Upper lobe of right lung (tissue), 1 donor: ENCODE measurements at regions not wholly inside any gene's neighbourhood (a gene's known extent, or its start where the extent isn't known, plus 50 kb on each side); places are given as distances from the start of the nearest gene placed in this dataset.

Source experiments
- ATAC-seq: fragments of 200-7000 bp; cut with Tn5 transposase; one replicate; pipeline ENCODE4 v1.9.1; 2020; ENCODE audit warnings: mild to moderate bottlenecking, moderate library complexity
- DNase-seq: peaks from one replicate; pipeline ENCODE4 v3.0.0-alpha.2; 2020
- H3K27ac ChIP-seq: fragments of 200-600 bp; one replicate; pipeline ENCODE4 v1.8.0; 2022
- H3K27me3 ChIP-seq: fragments of 200-600 bp; one replicate; pipeline ENCODE4 v1.8.0; 2022; ENCODE audit warnings: mild to moderate bottlenecking
- H3K36me3 ChIP-seq: fragments of 200-600 bp; one replicate; pipeline ENCODE4 v1.8.0; 2022
- H3K4me1 ChIP-seq: fragments of 200-600 bp; one replicate; pipeline ENCODE4 v1.8.0; 2022
- H3K4me3 ChIP-seq: fragments of 200-600 bp; one replicate; pipeline ENCODE4 v1.8.0; 2022; ENCODE audit warnings: mild to moderate bottlenecking
- H3K9me3 ChIP-seq: fragments of 200-600 bp; one replicate; pipeline ENCODE4 v1.8.0; 2022
- intact Hi-C: fragments of 100-400 bp; cut with DNase I; formaldehyde crosslinking; loops from one replicate; pipeline ENCODE4 v1.11.0; 2022
- TF ChIP-seq, protein P1 (sequence below): fragments of 200-600 bp; IDR thresholded peaks from one replicate; pipeline ENCODE4 v1.8.0; 2022; ENCODE audit warnings: antibody characterized with exemption
- donor health status: DM: no; HTN: yes; CAD: no; lungs with severe emphysema.

DNA sequence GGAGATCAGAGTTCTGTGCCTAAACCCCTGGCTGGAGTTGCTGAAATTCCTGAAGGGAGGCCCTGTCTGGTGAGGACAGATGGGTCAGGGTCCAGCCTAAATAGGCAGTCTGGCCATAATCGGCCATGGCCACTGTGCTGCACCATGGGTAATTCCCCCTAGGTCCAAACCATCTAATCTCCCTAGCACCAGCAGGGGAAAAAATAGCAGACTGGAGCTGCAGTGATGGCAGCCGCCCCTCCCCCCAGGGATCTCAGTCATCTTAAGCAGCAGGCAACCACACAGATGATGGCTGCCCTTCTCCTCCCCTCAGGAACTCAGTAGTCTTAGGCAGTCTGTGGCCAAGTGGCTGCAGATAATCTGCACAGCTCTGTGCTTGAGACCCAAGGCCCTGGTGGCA, 68.4 kb upstream of the CD96 start:
- Histone ChIP-seq H3K9me3 (no peaks in the 10 kb centered on the region), H3K4me1 (no peaks in the 10 kb centered on the region), H3K27me3 (no peaks in the 10 kb centered on the region), H3K27ac (no peak overlapping the region), H3K36me3 (no peaks in the 10 kb centered on the region), H3K4me3 (no peak overlapping the region)
- DNase-seq (no peak), ATAC-seq (no peak)
- intact Hi-C loops: no loop called here
- TF ChIP-seq, protein P1, sequence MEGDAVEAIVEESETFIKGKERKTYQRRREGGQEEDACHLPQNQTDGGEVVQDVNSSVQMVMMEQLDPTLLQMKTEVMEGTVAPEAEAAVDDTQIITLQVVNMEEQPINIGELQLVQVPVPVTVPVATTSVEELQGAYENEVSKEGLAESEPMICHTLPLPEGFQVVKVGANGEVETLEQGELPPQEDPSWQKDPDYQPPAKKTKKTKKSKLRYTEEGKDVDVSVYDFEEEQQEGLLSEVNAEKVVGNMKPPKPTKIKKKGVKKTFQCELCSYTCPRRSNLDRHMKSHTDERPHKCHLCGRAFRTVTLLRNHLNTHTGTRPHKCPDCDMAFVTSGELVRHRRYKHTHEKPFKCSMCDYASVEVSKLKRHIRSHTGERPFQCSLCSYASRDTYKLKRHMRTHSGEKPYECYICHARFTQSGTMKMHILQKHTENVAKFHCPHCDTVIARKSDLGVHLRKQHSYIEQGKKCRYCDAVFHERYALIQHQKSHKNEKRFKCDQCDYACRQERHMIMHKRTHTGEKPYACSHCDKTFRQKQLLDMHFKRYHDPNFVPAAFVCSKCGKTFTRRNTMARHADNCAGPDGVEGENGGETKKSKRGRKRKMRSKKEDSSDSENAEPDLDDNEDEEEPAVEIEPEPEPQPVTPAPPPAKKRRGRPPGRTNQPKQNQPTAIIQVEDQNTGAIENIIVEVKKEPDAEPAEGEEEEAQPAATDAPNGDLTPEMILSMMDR: no peak

DNA sequence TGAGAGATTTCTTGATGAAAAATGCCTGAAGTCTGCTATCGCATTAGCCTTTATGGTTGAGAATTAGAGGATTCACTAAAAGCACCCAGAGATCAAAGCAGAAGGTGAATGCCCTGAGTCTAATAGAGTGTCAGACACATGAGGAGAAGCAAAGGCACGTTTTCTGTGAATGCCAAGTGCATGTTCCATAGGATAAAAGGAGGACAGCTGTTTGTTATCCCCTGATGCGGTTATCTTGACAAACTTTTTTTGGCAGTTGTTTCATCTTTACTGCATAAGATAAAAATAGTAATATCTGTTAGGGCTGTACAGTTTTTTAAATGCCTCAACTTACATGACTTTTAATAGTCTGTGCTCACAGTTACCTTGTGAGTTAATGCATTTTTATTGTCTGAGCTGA, 65.3 kb upstream of the CD96 start:
- intact Hi-C loops: no loop called here
- Histone ChIP-seq H3K36me3 (no peaks in the 10 kb centered on the region), H3K27ac (no peak overlapping the region), H3K9me3 (no peaks in the 10 kb centered on the region), H3K4me1 (no peaks in the 10 kb centered on the region), H3K4me3 (no peak overlapping the region), H3K27me3 (no peaks in the 10 kb centered on the region)
- no peak for DNase-seq
- TF ChIP-seq, protein P1: no peak
- ATAC-seq: no peak

GRCh38 chr3:111480091-111480490, 61.9 kb upstream of the CD96 start:
- Histone ChIP-seq H3K27ac (no peak overlapping the region), H3K4me1 (no peaks in the 10 kb centered on the region), H3K9me3 (no peaks in the 10 kb centered on the region), H3K4me3 (no peak overlapping the region), H3K27me3 (no peaks in the 10 kb centered on the region), H3K36me3 (no peaks in the 10 kb centered on the region)
- DNase-seq (no peak), ATAC-seq (no peak)
- TF ChIP-seq, protein P1: no peak
- intact Hi-C loops: no loop called here

GRCh38 chr3:111481551-111481950, 60.4 kb upstream of the CD96 start:
- TF ChIP-seq, protein P1: no peak
- DNase-seq (no peak), ATAC-seq (no peak)
- Histone ChIP-seq H3K9me3 (no peaks in the 10 kb centered on the region), H3K36me3 (no peaks in the 10 kb centered on the region), H3K4me1 (no peaks in the 10 kb centered on the region), H3K27ac (no peak overlapping the region), H3K4me3 (no peak overlapping the region), H3K27me3 (no peaks in the 10 kb centered on the region)
- intact Hi-C loops: no loop called here

- H3K4me3 ChIP-seq: no peak overlapping the region
- no peaks in the 10 kb centered on the region for H3K36me3 ChIP-seq
- ATAC-seq (no peak), DNase-seq (no peak)
- H3K4me1 ChIP-seq: no peaks in the 10 kb centered on the region
- intact Hi-C loops: no loop called here
- no peaks in the 10 kb centered on the region for H3K9me3 ChIP-seq
- TF ChIP-seq, protein P1: no peak
- H3K27ac ChIP-seq: no peak overlapping the region
- H3K27me3 ChIP-seq: no peaks in the 10 kb centered on the region
Measured at GRCh38 chr3:111482574-111482973, 59.4 kb upstream of the CD96 start.

GRCh38 chr3:111485086-111485485, 56.9 kb upstream of the CD96 start:
- intact Hi-C loops: no loop called here
- no peaks in the 10 kb centered on the region for H3K9me3 ChIP-seq
- H3K27ac ChIP-seq: no peak overlapping the region
- TF ChIP-seq, protein P1: no peak
- ATAC-seq (no peak), DNase-seq (no peak)
- no peaks in the 10 kb centered on the region for H3K27me3 ChIP-seq
- no peaks in the 10 kb centered on the region for H3K4me1 ChIP-seq
- no peak overlapping the region for H3K4me3 ChIP-seq
- no peaks in the 10 kb centered on the region for H3K36me3 ChIP-seq
